Naive thymus-derived CD4-positive, alpha-beta T cell (primary cell): ENCODE measurements at regions not wholly inside any gene's neighbourhood (a gene's known extent, or its start where the extent isn't known, plus 50 kb on each side); places are given as distances from the start of the nearest gene placed in this dataset.

ENCODE experiments used
- ATAC-seq: fragments of 150-1000 bp; cut with Tn5 transposase; 2 replicates; pipeline ENCODE4 v1.10.0; 2021; ENCODE audit warnings: mild to moderate bottlenecking, moderate library complexity
- CTCF ChIA-PET: fragments of 350-600 bp; sonication (Branson Sonifier 250); formaldehyde crosslinking; loops from one replicate; lab custom pipeline; 2021; ENCODE audit warnings: antibody characterized with exemption; lab: Charles Lee
- POLR2A ChIA-PET: fragments of 350-600 bp; sonication (Branson Sonifier 250); formaldehyde crosslinking; loops from one replicate; lab custom pipeline; 2021; ENCODE audit warnings: antibody characterized with exemption, inconsistent platforms; lab: Charles Lee
- DNase-seq, 9 donors: peaks; one replicate each; pipeline versions ENCODE4 v3.0.0 to v3.0.0-alpha.2; 2020 to 2022; ENCODE audit warnings: mixed read lengths in 1 of 9
- H3K27ac ChIP-seq: one replicate; pipeline ENCODE4 v1.7.0; 2013; ENCODE audit warnings: mild to moderate bottlenecking, low read depth, low read length, moderate library complexity
- H3K27me3 ChIP-seq, 2 donors: one replicate each; pipeline ENCODE4 v1.7.0; 2013; ENCODE audit warnings: low read length in 2 of 2, mild to moderate bottlenecking in 2 of 2, moderate library complexity in 2 of 2; ENCODE audit not compliant: control insufficient read depth in 2 of 2, insufficient read depth in 2 of 2
- H3K36me3 ChIP-seq, 3 experiments: 1 replicate in 2 of 3; 2 replicates in 1 of 3; pipeline ENCODE4 v1.7.0; 2013; ENCODE audit warnings: low read length in 3 of 3, mild to moderate bottlenecking in 3 of 3, moderate library complexity in 1 of 3; ENCODE audit not compliant: insufficient read depth in 3 of 3, control insufficient read depth in 2 of 3
- H3K4me1 ChIP-seq, 2 donors: one replicate each; pipeline ENCODE4 v1.7.0; 2013; ENCODE audit warnings: low read length in 2 of 2, mild to moderate bottlenecking in 2 of 2, moderate library complexity in 1 of 2; ENCODE audit not compliant: control insufficient read depth in 2 of 2, insufficient read depth in 2 of 2
- H3K4me3 ChIP-seq: 2 replicates; pipeline ENCODE4 v1.7.0; 2013; ENCODE audit warnings: mild to moderate bottlenecking, low read length
- H3K9me3 ChIP-seq, 3 experiments: 1 replicate in 2 of 3; 2 replicates in 1 of 3; pipeline ENCODE4 v1.7.0; 2013; ENCODE audit warnings: low read length in 3 of 3; ENCODE audit not compliant: control insufficient read depth in 2 of 3
- H3K27ac Mint-ChIP-seq, 9 donors: one replicate each; pipeline ENCODE4 v1.8.0; 2020 to 2022; ENCODE audit warnings: mixed read lengths in 9 of 9, mild to moderate bottlenecking in 8 of 9, moderate library complexity in 5 of 9, inconsistent platforms in 2 of 9
- H3K27me3 Mint-ChIP-seq, 5 donors: one replicate each; pipeline ENCODE4 v1.8.0; 2021 to 2022; ENCODE audit warnings: mixed read lengths in 5 of 5, mild to moderate bottlenecking in 1 of 5
- H3K36me3 Mint-ChIP-seq, 5 donors: one replicate each; pipeline ENCODE4 v1.8.0; 2020 to 2022; ENCODE audit warnings: mixed read lengths in 5 of 5, mild to moderate bottlenecking in 3 of 5, inconsistent platforms in 1 of 5
- H3K4me1 Mint-ChIP-seq, 7 donors: one replicate each; pipeline ENCODE4 v1.8.0; 2020 to 2022; ENCODE audit warnings: mixed read lengths in 7 of 7, mild to moderate bottlenecking in 3 of 7, inconsistent platforms in 1 of 7
- H3K4me3 Mint-ChIP-seq, 10 donors: one replicate each; pipeline ENCODE4 v1.8.0; 2020 to 2022; ENCODE audit warnings: mild to moderate bottlenecking in 10 of 10, mixed read lengths in 10 of 10, moderate library complexity in 6 of 10, inconsistent platforms in 2 of 10
- H3K9me3 Mint-ChIP-seq, 11 donors: one replicate each; pipeline ENCODE4 v1.8.0; 2020 to 2022; ENCODE audit warnings: mixed read lengths in 11 of 11, mild to moderate bottlenecking in 4 of 11, inconsistent platforms in 1 of 11, moderate library complexity in 1 of 11
- intact Hi-C, 2 donors: fragments of 100-400 bp; cut with micrococcal nuclease; formaldehyde crosslinking; loops; one replicate each; pipeline ENCODE4 v1.15.1; 2023

- ChIA-PET CTCF (no interaction called here), POLR2A (no interaction called here)
- Mint-ChIP-seq H3K27me3 (peaks cover 0 to 13% (median 7%) of the 10 kb centered on the region in 5 donors), H3K4me1 (peaks cover 0 to 4% (median 0%) of the 10 kb centered on the region in 7 donors), H3K36me3 (no peaks in the 10 kb centered on the region), H3K4me3 (no peak overlapping the region), H3K9me3 (no peaks in the 10 kb centered on the region), H3K27ac (no peak overlapping the region)
- ATAC-seq (no peak), DNase-seq (no peak)
- Histone ChIP-seq H3K36me3 (no peaks in the 10 kb centered on the region), H3K4me3 (no peak overlapping the region), H3K9me3 (no peaks in the 10 kb centered on the region), H3K27me3 (no peaks in the 10 kb centered on the region), H3K4me1 (no peaks in the 10 kb centered on the region), H3K27ac (no peak overlapping the region)
- intact Hi-C loops = no loop called here
These were observed 72.9 kb downstream of the TSN start for GRCh38 chr2:121828281-121828731.

DNA sequence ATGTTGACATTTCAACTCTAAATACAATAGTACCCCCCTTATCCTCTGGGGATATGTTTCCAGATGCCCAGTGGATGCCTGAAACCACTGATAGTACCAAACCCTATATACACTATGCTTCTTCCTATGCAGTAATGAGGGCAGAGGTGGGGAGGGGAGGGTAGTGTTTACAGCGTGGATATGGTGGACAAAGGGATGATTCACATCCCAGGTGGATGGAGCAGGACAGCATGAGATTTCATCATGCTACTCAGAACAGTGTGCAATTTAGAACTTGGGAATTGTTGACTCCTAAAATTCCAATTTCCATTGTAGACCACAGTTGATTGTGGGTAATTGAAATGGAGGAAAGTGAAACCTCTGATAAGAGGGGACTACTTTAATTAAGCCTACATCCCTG is 75.4 kb downstream of the TSN start:
- Mint-ChIP-seq H3K27ac (no peak overlapping the region), H3K9me3 (no peaks in the 10 kb centered on the region), H3K27me3 (peaks cover 0 to 12% (median 0%) of the 10 kb centered on the region in 5 donors), H3K4me1 (peaks cover 0 to 2% (median 0%) of the 10 kb centered on the region in 7 donors), H3K4me3 (no peak overlapping the region), H3K36me3 (no peaks in the 10 kb centered on the region)
- POLR2A ChIA-PET = no interaction called here
- Histone ChIP-seq H3K4me1 (no peaks in the 10 kb centered on the region), H3K4me3 (no peak overlapping the region), H3K27ac (no peak overlapping the region), H3K36me3 (no peaks in the 10 kb centered on the region), H3K9me3 (no peaks in the 10 kb centered on the region), H3K27me3 (no peaks in the 10 kb centered on the region)
- DNase-seq = no peak
- intact Hi-C loops = no loop called here
- no peak for ATAC-seq
- CTCF ChIA-PET = no interaction called here

DNA sequence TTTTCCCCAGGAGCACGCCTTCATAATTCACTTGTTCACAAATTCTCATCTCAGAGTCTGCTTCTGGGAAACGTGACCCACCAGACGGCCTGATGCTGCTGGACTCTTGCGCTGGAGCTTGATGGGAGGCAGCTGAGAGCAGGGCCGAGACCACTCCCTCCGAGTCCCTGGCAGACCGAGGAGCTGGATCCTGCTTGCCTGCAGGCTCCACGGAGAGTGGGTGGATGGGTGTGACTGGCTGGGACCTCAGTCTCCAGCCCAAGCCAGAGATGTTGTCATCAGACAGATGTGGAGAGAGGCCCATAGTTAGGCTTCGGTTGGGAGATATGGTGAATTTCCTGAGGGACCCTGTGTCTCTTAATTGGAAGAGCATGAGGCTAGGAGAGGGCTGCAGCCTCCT is 76.4 kb downstream of the TSN start:
- DNase-seq (no peak), ATAC-seq (no peak)
- H3K9me3 Mint-ChIP-seq = no peaks in the 10 kb centered on the region
- CTCF ChIA-PET = no interaction called here
- Histone ChIP-seq H3K4me1 (no peaks in the 10 kb centered on the region), H3K27ac (no peak overlapping the region), H3K36me3 (no peaks in the 10 kb centered on the region), H3K27me3 (no peaks in the 10 kb centered on the region), H3K9me3 (no peaks in the 10 kb centered on the region), H3K4me3 (no peak overlapping the region)
- intact Hi-C loops = no loop called here
- no peak overlapping the region for H3K27ac Mint-ChIP-seq
- POLR2A ChIA-PET = no interaction called here
- H3K27me3 Mint-ChIP-seq = peaks cover 0 to 17% (median 2%) of the 10 kb centered on the region in 5 donors
- no peak overlapping the region for H3K4me3 Mint-ChIP-seq
- H3K4me1 Mint-ChIP-seq = peaks cover 0 to 2% (median 0%) of the 10 kb centered on the region in 7 donors
- H3K36me3 Mint-ChIP-seq = no peaks in the 10 kb centered on the region

DNA sequence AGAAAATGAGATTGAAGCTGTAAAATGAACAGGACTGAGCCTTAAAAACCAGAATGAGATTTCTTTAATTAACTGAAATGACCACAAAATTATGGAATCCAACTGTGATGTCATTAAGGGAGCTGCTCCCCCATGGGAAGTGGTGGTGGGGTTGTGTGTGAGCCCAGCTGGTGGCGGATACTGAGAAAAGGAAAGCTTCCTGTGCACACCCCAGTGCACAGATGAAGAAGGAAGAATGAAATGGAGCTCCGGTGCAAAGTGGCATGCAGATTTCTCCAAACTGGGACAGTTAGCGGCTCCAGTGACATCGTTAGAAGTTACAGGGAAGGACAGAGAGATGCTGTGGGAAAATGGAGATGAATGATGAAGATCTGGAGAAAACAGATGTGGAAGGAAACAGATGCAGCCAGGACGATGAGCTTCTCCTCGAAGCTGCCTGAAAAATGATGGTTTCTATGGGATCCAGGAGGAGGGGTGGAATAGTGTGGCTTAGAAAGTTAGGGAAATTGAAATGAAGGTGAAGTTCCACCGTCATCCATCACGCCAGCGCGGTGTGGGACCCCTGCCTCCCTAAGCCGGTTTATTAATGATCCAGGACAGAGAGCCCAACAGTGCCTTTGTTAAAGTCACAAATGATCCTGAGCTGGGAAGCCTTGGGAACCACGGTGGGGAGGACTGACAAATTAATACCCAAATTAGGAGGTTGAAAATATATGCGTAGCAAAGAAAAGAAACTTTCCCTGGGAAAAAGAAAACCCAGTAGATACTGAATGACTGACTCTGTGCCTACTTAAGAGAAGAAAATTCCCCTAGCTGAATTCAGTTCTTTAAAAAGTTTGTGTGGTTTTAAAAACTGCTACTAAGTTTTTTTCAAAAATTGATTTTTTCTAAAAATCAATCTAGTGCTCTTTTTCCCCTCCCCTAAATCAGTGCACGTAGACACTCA is 77.2 kb downstream of the TSN start:
- Histone ChIP-seq H3K4me3 (no peak overlapping the region), H3K4me1 (no peaks in the 10 kb centered on the region), H3K36me3 (no peaks in the 10 kb centered on the region), H3K27me3 (no peaks in the 10 kb centered on the region), H3K27ac (no peak overlapping the region), H3K9me3 (no peaks in the 10 kb centered on the region)
- ATAC-seq = no peak
- Mint-ChIP-seq H3K4me1 (peaks cover 0 to 2% (median 0%) of the 10 kb centered on the region in 7 donors), H3K9me3 (no peaks in the 10 kb centered on the region), H3K4me3 (no peak overlapping the region), H3K27me3 (peaks cover 0 to 17% (median 3%) of the 10 kb centered on the region in 5 donors), H3K36me3 (no peaks in the 10 kb centered on the region), H3K27ac (peak overlapping the region in 1 of 9 donors; percentile 5)
- intact Hi-C loops = no loop called here
- no peak for DNase-seq
- POLR2A ChIA-PET = no interaction called here
- CTCF ChIA-PET = no interaction called here

- no peaks in the 10 kb centered on the region for H3K9me3 ChIP-seq
- CTCF ChIA-PET = no interaction called here
These were observed 77.9 kb downstream of the TSN start for GRCh38 chr2:121833358-121833723.

GRCh38 chr2:121836611-121837010 is 81.2 kb downstream of the TSN start:
- no peak overlapping the region for H3K27ac Mint-ChIP-seq
- H3K27me3 ChIP-seq = no peaks in the 10 kb centered on the region
- H3K27me3 Mint-ChIP-seq = peaks cover 0 to 13% (median 6%) of the 10 kb centered on the region in 5 donors
- H3K4me3 ChIP-seq = no peak overlapping the region
- H3K36me3 ChIP-seq = no peaks in the 10 kb centered on the region
- H3K27ac ChIP-seq = no peak overlapping the region
- no peaks in the 10 kb centered on the region for H3K36me3 Mint-ChIP-seq
- no peak overlapping the region for H3K4me3 Mint-ChIP-seq
- peaks cover 0 to 2% (median 0%) of the 10 kb centered on the region in 7 donors for H3K4me1 Mint-ChIP-seq
- ChIA-PET POLR2A (no interaction called here), CTCF (no interaction called here)
- no peaks in the 10 kb centered on the region for H3K4me1 ChIP-seq
- ATAC-seq (no peak), DNase-seq (no peak)
- H3K9me3 Mint-ChIP-seq = no peaks in the 10 kb centered on the region
- intact Hi-C loops = no loop called here
- no peaks in the 10 kb centered on the region for H3K9me3 ChIP-seq

More at GRCh38 chr2:121833358-121833723, 77.9 kb downstream of the TSN start:
- intact Hi-C loops = no loop called here
- POLR2A ChIA-PET = no interaction called here
- Mint-ChIP-seq H3K27ac (no peak overlapping the region), H3K4me3 (no peak overlapping the region), H3K9me3 (no peaks in the 10 kb centered on the region), H3K27me3 (peaks cover 0 to 17% (median 6%) of the 10 kb centered on the region in 5 donors), H3K36me3 (no peaks in the 10 kb centered on the region), H3K4me1 (peaks cover 0 to 2% (median 0%) of the 10 kb centered on the region in 7 donors)
- H3K4me1 ChIP-seq = no peaks in the 10 kb centered on the region
- no peak overlapping the region for H3K4me3 ChIP-seq
- H3K27ac ChIP-seq = no peak overlapping the region
- DNase-seq (no peak), ATAC-seq (no peak)
- no peaks in the 10 kb centered on the region for H3K27me3 ChIP-seq
- no peaks in the 10 kb centered on the region for H3K36me3 ChIP-seq

- Mint-ChIP-seq H3K9me3 (peaks cover 0 to 1% (median 0%) of the 10 kb centered on the region in 11 donors), H3K4me3 (no peak overlapping the region), H3K4me1 (peaks cover 0 to under 1% (median 0%) of the 10 kb centered on the region in 7 donors), H3K27me3 (peaks cover 0 to 10% (median 6%) of the 10 kb centered on the region in 5 donors), H3K27ac (no peak overlapping the region), H3K36me3 (no peaks in the 10 kb centered on the region)
- Histone ChIP-seq H3K27ac (no peak overlapping the region), H3K4me1 (no peaks in the 10 kb centered on the region), H3K9me3 (no peaks in the 10 kb centered on the region), H3K36me3 (no peaks in the 10 kb centered on the region), H3K27me3 (no peaks in the 10 kb centered on the region), H3K4me3 (no peak overlapping the region)
- intact Hi-C loops = no loop called here
- ATAC-seq (no peak), DNase-seq (no peak)
- POLR2A ChIA-PET = no interaction called here
- CTCF ChIA-PET = no interaction called here
These were observed 82.1 kb downstream of the TSN start for GRCh38 chr2:121837591-121837990.
